B cell (primary cell): ENCODE measurements at regions not wholly inside any gene's neighbourhood (a gene's known extent, or its start where the extent isn't known, plus 50 kb on each side); places are given as distances from the start of the nearest gene placed in this dataset.

Source experiments
- CTCF ChIP-seq: fragments of 200-600 bp; IDR thresholded peaks from one replicate; pipeline ENCODE4 v1.8.0; 2022; ENCODE audit warnings: antibody characterized with exemption, mild to moderate bottlenecking
- EZH2 ChIP-seq: IDR thresholded peaks from 2 replicates; pipeline ENCODE4 v1.6.1; 2012; ENCODE audit warnings: borderline replicate concordance, low read depth, mild to moderate bottlenecking, moderate library complexity, low read length; ENCODE audit not compliant: insufficient read depth, poor library complexity, severe bottlenecking

DNA sequence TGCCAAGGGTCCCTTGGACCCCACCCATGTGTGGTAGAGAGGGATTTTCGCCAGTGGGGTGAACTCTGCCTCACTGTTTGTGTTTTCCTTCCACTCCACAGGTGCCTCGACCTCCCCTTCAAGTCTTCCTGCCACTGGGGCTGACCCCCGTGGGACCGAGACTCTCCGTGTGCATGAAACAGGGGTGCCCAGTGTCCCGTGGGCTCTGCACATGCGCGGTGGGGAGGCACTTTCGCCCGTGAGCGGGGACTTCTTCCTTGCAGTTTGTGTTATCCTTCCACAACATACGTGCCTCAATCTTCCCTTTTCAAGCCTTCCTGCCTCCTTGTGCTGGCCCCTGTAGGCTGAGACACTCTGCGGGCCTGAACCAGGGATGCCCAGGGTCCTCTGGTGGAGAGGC is 362.4 kb downstream of the ALG10 start:
- TF ChIP-seq CTCF (no peak), EZH2 (no peak)
